K562 (cell line): ENCODE measurements at regions not wholly inside any gene's neighbourhood (a gene's known extent, or its start where the extent isn't known, plus 50 kb on each side); places are given as distances from the start of the nearest gene placed in this dataset.

Source experiments
- ATAC-seq: fragments of 200-7000 bp; cut with Tn5 transposase; 3 replicates; pipeline ENCODE4 v1.9.1; 2020; ENCODE audit warnings: moderate library complexity
- BruUV-seq: library from RNA; stranded (reverse); fragments of 400-500 nt; replicated peaks from 2 replicates; lab custom pipeline; 2021; lab: Mats Ljungman, UMichigan
- CTCF ChIA-PET: fragments of 300-600 bp; formaldehyde crosslinking; extraction: SDS; loops from one replicate; lab custom pipeline; 2021; ENCODE audit warnings: low intra/inter-chr PET ratio; lab: Yijun Ruan, JAX
- POLR2A ChIA-PET: fragments of 300-600, 350-650 bp; sonication (Branson Sonifier 250); formaldehyde crosslinking; extraction: SDS; loops from one replicate; lab custom pipeline; 2021; ENCODE audit warnings: antibody characterized with exemption, inconsistent platforms; lab: Yijun Ruan, JAX
- DNase-seq, 4 experiments: peaks; one replicate each; pipeline versions ENCODE4 v3.0.0 to v3.0.0-alpha.2; 2011 to 2018; ENCODE audit warnings: low spot score in 3 of 4, mixed read lengths in 3 of 4; ENCODE audit errors: extremely low read depth in 1 of 4
- FAIRE-seq: peaks from 2 replicates; lab custom pipeline; 2011; peaks lifted over from hg19 to GRCh38; lab: Jason Lieb, UNC
- H2AFZ ChIP-seq: 2 replicates; pipeline ENCODE4 v1.6.0; 2011; ENCODE audit warnings: low read depth, low read length, control low read depth, inconsistent platforms
- H3K27ac ChIP-seq: fragments of 200-600 bp; 3 replicates; pipeline ENCODE4 v1.8.0; 2011; ENCODE audit warnings: low read depth, mild to moderate bottlenecking, control low read depth, inconsistent platforms, low read length, moderate library complexity, mixed read lengths; ENCODE audit errors: extremely low read depth
- H3K27me3 ChIP-seq, 2 experiments: fragments of 300-600 bp in 1 of 2; 2 replicates in 1 of 2; 3 replicates in 1 of 2; pipeline versions ENCODE4 v1.6.0 to v1.8.0; 2011; ENCODE audit warnings: inconsistent platforms in 2 of 2, low read length in 2 of 2, mild to moderate bottlenecking in 1 of 2, mixed read lengths in 1 of 2, moderate library complexity in 1 of 2; ENCODE audit not compliant: control insufficient read depth in 2 of 2, insufficient read depth in 2 of 2
- H3K36me3 ChIP-seq: fragments of 300-600 bp; 3 replicates; pipeline ENCODE4 v1.8.0; 2011; ENCODE audit warnings: mild to moderate bottlenecking, low read length, inconsistent platforms; ENCODE audit not compliant: control insufficient read depth, insufficient read depth
- H3K4me1 ChIP-seq, 2 experiments: fragments of 200-600 bp in 1 of 2; replicated peaks in 1 of 2; 2 replicates in 1 of 2; 3 replicates in 1 of 2; pipeline versions ENCODE4 v1.5.1 to v1.8.0; 2011; ENCODE audit warnings: inconsistent platforms in 2 of 2, low read length in 2 of 2, mild to moderate bottlenecking in 1 of 2, mixed read lengths in 1 of 2, moderate library complexity in 1 of 2; ENCODE audit not compliant: control insufficient read depth in 2 of 2, insufficient read depth in 2 of 2
- H3K4me2 ChIP-seq: 2 replicates; pipeline ENCODE4 v1.6.1; 2011; ENCODE audit warnings: low read length, control low read depth, inconsistent platforms, mixed read lengths; ENCODE audit not compliant: insufficient read depth
- H3K4me3 ChIP-seq: fragments of 200-600 bp; sonication (generic), shearing (Covaris generic); 2 replicates; pipeline ENCODE4 v1.5.1; 2016; ENCODE audit warnings: control low read depth, inconsistent platforms
- H3K79me2 ChIP-seq: fragments of 200-600 bp; 3 replicates; pipeline ENCODE4 v1.8.0; 2011; ENCODE audit warnings: low read length, inconsistent platforms; ENCODE audit not compliant: control insufficient read depth, insufficient read depth
- H3K9ac ChIP-seq, 2 experiments: 2 replicates each; pipeline versions ENCODE4 v1.6.0 to v1.6.1; 2011; ENCODE audit warnings: low read depth in 2 of 2, low read length in 2 of 2, control low read depth in 1 of 2, inconsistent platforms in 1 of 2, mild to moderate bottlenecking in 1 of 2, mixed read lengths in 1 of 2; ENCODE audit not compliant: insufficient read depth in 1 of 2
- H3K9me1 ChIP-seq: one replicate; pipeline ENCODE4 v1.6.0; 2011; ENCODE audit warnings: inconsistent platforms, mild to moderate bottlenecking, low read length, moderate library complexity; ENCODE audit not compliant: control insufficient read depth, insufficient read depth
- H3K9me3 ChIP-seq: replicated peaks from 2 replicates; pipeline ENCODE4 v1.5.1; 2011; ENCODE audit warnings: low read depth, low read length, inconsistent platforms; ENCODE audit not compliant: control insufficient read depth, insufficient read depth
- H4K20me1 ChIP-seq: replicated peaks from 2 replicates; pipeline ENCODE4 v1.6.1; 2011; ENCODE audit warnings: low read length, inconsistent platforms, mixed read lengths; ENCODE audit not compliant: control insufficient read depth, insufficient read depth
- CBX8 ChIP-seq: fragments of 200-600 bp; sonication (generic); IDR thresholded peaks from 2 replicates; pipeline ENCODE4 v1.6.1; 2012; ENCODE audit warnings: borderline replicate concordance, mixed run types, low read depth, mild to moderate bottlenecking, moderate library complexity, mixed read lengths, low read length, control low read depth, inconsistent platforms; ENCODE audit not compliant: poor library complexity, severe bottlenecking; ENCODE audit errors: extremely low read depth
- CHCHD3 ChIP-seq: fragments of 250-450 bp; sonication (Bioruptor Pico); IDR thresholded peaks from 2 replicates; pipeline ENCODE4 v2.1.2; 2022; ENCODE audit warnings: mild to moderate bottlenecking
- KDM5B ChIP-seq: fragments of 200-600 bp; sonication (generic); IDR thresholded peaks from 2 replicates; pipeline ENCODE4 v1.6.1; 2012; ENCODE audit warnings: low read depth, mild to moderate bottlenecking, moderate library complexity, low read length, control low read depth, inconsistent platforms; ENCODE audit not compliant: insufficient replicate concordance
- KLF1 ChIP-seq: fragments of 450-650 bp; IDR thresholded peaks from 2 replicates; pipeline ENCODE4 v1.6.1; 2016; ENCODE audit warnings: missing genetic modification characterization, missing compliant biosample characterization
- MTA3 ChIP-seq: fragments of 450-650 bp; formaldehyde crosslinking; IDR thresholded peaks from 2 replicates; pipeline ENCODE4 v1.6.1; 2017; ENCODE audit warnings: mild to moderate bottlenecking, borderline replicate concordance
- MYC ChIP-seq, 2 experiments: fragments of 250-450 bp in 1 of 2; sonication (Bioruptor Pico) in 1 of 2; IDR thresholded peaks; 2 replicates each; pipeline versions ENCODE4 v1.5.1 to v1.6.1; 2012 to 2021; ENCODE audit warnings: low read depth in 2 of 2, borderline replicate concordance in 1 of 2, improper control_type of control experiment in 1 of 2, low read length in 1 of 2, mild to moderate bottlenecking in 1 of 2, moderate library complexity in 1 of 2
- SP1 ChIP-seq: sonication (generic); formaldehyde crosslinking; IDR thresholded peaks from 2 replicates; pipeline ENCODE4 v1.8.1; 2022; ENCODE audit warnings: mild to moderate bottlenecking, missing genetic modification reagents
- TCFL5 ChIP-seq: fragments of 250-450 bp; sonication (Bioruptor Pico); conservative IDR thresholded peaks from 2 replicates; pipeline ENCODE4 v1.6.1; 2021; ENCODE audit warnings: mild to moderate bottlenecking, moderate library complexity, matching md5 sums
- ZNF316 ChIP-seq: fragments of 450-650 bp; IDR thresholded peaks from 2 replicates; pipeline ENCODE4 v1.6.1; 2016
- ZNF644 ChIP-seq: fragments of 200-800 bp; sonication (Bioruptor generic); IDR thresholded peaks from 2 replicates; pipeline ENCODE4 v1.6.1; 2016; ENCODE audit warnings: low read depth, missing genetic modification characterization, missing compliant biosample characterization
- ZNF764 ChIP-seq: fragments of 250-450 bp; sonication (Bioruptor Pico); IDR thresholded peaks from 2 replicates; pipeline ENCODE4 v1.4.0; 2020; ENCODE audit warnings: low read depth, mild to moderate bottlenecking, moderate library complexity
- WGBS: fragments of 100-300 bp; shearing (Covaris generic); methylation state at CpG from one replicate; pipeline ENCODE4 v1.1.6; 2016; ENCODE audit warnings: low coverage, mixed read lengths; ENCODE audit not compliant: insufficient coverage; ENCODE audit errors: missing lambda C conversion rate; 5-methylcytosine and 5-hydroxymethylcytosine counted together
- in situ Hi-C: fragments of 300-500 bp; cut with MboI; formaldehyde crosslinking; loops from 4 replicates; pipeline ENCODE4 v1.15.0; 2018; ENCODE audit warnings: inconsistent platforms, mixed read lengths
- intact Hi-C: fragments of 100-400 bp; cut with micrococcal nuclease; formaldehyde crosslinking; loops from 2 replicates; pipeline ENCODE4 v1.14.2; 2022
- TF ChIP-seq, protein P1 (sequence below): fragments of 250-450 bp; sonication (Bioruptor Pico); IDR thresholded peaks from 2 replicates; pipeline ENCODE4 v1.4.0; 2020; ENCODE audit warnings: mild to moderate bottlenecking
- TF ChIP-seq, protein P2 (sequence below): fragments of 250-450 bp; sonication (Bioruptor Pico); IDR thresholded peaks from 2 replicates; pipeline ENCODE4 v1.6.1; 2021; ENCODE audit warnings: mild to moderate bottlenecking
- TF ChIP-seq, protein P3 (sequence below), 2 experiments: fragments of 450-650 bp in 1 of 2; sonication (generic) in 1 of 2; formaldehyde crosslinking in 1 of 2; IDR thresholded peaks in 1 of 2; conservative IDR thresholded peaks in 1 of 2; 2 replicates each; pipeline versions ENCODE4 v1.6.1 to v1.8.1; 2016 to 2023; ENCODE audit warnings: mild to moderate bottlenecking in 2 of 2, moderate library complexity in 2 of 2, inconsistent platforms in 1 of 2, missing genetic modification reagents in 1 of 2
- TF ChIP-seq, protein P4 (sequence below): conservative IDR thresholded peaks from 2 replicates; pipeline ENCODE4 v1.6.1; 2011; ENCODE audit warnings: low read depth, mild to moderate bottlenecking, low read length; ENCODE audit not compliant: control insufficient read depth
- TF ChIP-seq, protein P5 (sequence below): sonication (generic); formaldehyde crosslinking; IDR thresholded peaks from 2 replicates; pipeline ENCODE4 v1.9.0; 2022; ENCODE audit warnings: mild to moderate bottlenecking, missing genetic modification reagents

DNA sequence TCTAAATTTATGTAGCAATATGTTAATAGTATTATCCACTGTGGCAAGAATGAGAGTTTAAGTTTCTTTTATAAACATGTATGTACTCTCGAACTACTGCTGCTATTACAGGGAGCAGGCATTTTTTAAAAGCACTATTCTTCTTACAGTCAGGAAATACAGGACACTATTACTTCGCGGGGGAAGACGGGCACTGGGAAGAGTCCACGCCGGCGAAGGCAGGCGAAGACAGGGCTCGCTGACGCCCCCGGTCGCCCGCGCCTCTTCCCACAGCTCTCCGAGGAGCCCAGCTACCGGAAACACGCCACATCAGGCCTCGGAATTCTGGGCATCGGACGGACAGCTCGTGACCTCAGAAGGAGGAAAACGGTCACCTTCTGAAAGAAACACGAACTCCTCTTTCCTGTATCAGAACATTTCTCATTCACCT, 90.2 kb downstream of the FAM161A start:
- intact Hi-C loops, result loop anchor here (2.0 kb wide), 1 partner anchor 225 kb away; the partner anchor contains the start of gene XPO1
- Histone ChIP-seq H3K9ac (peak overlapping the region; percentile 82 to 93), H2AFZ (peak overlapping the region; percentile 93), H3K4me2 (peak overlapping the region; percentile 82), H3K4me1 (peaks cover 0 to 14% of the 10 kb centered on the region in 2 experiments; a peak in 2 of 5 replicates), H3K79me2 (peaks cover 6% of the 10 kb centered on the region; the same call in 2 of the 3 replicates), H3K27me3 (no peaks in the 10 kb centered on the region), H3K9me3 (no peaks in the 10 kb centered on the region), H3K9me1 (no peaks in the 10 kb centered on the region), H3K36me3 (no peaks in the 10 kb centered on the region), H4K20me1 (no peaks in the 10 kb centered on the region), H3K4me3 (peak overlapping the region; percentile 48), H3K27ac (peak overlapping the region; percentile 90)
- in situ Hi-C loops, result no loop called here
- ATAC-seq (peak; percentile 78), FAIRE-seq (no peak), DNase-seq (peak; percentile 51 to 87 (median 64))
- ChIA-PET CTCF (no interaction called here), POLR2A (interaction anchor here (0.6 to 1.8 kb wide), 13 partner anchors 9 to 601 kb away, joined by 3 to 7 read pairs (median 4); partner anchors contain the start of genes C2orf74 and XPO1)
- BruUV-seq, result TSS peak; percentile 95
- whole genome bisulfite sequencing, result under 1% methylated on average over 22 of the region's 23 CpGs
- TF ChIP-seq MYC (IDR thresholded peaks at IDR 0.05; ENCODE audit: low read depth, low read length), result peak; percentile 49; the same call in 1 of the 2 replicates
- no peak for TF ChIP-seq MYC (CRISPR knock-in tag; IDR thresholded peaks at IDR 0.05; ENCODE audit: borderline replicate concordance, low read depth)
- TF ChIP-seq SP1 (CRISPR knock-in tag), result no peak
- TF ChIP-seq, protein P1, sequence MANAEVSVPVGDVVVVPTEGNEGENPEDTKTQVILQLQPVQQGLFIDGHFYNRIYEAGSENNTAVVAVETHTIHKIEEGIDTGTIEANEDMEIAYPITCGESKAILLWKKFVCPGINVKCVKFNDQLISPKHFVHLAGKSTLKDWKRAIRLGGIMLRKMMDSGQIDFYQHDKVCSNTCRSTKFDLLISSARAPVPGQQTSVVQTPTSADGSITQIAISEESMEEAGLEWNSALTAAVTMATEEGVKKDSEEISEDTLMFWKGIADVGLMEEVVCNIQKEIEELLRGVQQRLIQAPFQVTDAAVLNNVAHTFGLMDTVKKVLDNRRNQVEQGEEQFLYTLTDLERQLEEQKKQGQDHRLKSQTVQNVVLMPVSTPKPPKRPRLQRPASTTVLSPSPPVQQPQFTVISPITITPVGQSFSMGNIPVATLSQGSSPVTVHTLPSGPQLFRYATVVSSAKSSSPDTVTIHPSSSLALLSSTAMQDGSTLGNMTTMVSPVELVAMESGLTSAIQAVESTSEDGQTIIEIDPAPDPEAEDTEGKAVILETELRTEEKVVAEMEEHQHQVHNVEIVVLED (CRISPR knock-in tag), result no peak
- TF ChIP-seq ZNF764 (CRISPR knock-in tag), result peak; percentile 81
- TF ChIP-seq ZNF644 (tag), result 0 out of 2 replicates have a peak, but pooled peaks have one; percentile 1
- TF ChIP-seq KDM5B, result no peak
- TF ChIP-seq MTA3, result peak; percentile 33
- TF ChIP-seq CHCHD3, result no peak
- TF ChIP-seq, protein P2, sequence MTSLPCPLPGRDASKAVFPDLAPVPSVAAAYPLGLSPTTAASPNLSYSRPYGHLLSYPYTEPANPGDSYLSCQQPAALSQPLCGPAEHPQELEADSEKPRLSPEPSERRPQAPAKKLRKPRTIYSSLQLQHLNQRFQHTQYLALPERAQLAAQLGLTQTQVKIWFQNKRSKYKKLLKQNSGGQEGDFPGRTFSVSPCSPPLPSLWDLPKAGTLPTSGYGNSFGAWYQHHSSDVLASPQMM (CRISPR knock-in tag), result no peak
- TF ChIP-seq TCFL5 (CRISPR knock-in tag), result no peak
- TF ChIP-seq, protein P3, sequence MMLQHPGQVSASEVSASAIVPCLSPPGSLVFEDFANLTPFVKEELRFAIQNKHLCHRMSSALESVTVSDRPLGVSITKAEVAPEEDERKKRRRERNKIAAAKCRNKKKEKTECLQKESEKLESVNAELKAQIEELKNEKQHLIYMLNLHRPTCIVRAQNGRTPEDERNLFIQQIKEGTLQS (IDR thresholded peaks at IDR 0.05), result no peak
- TF ChIP-seq, protein P3 (CRISPR knock-in tag; conservative IDR thresholded peaks at IDR 0.05), result 0 out of 2 replicates have a peak, but pooled peaks have one; percentile 34
- TF ChIP-seq, protein P4, sequence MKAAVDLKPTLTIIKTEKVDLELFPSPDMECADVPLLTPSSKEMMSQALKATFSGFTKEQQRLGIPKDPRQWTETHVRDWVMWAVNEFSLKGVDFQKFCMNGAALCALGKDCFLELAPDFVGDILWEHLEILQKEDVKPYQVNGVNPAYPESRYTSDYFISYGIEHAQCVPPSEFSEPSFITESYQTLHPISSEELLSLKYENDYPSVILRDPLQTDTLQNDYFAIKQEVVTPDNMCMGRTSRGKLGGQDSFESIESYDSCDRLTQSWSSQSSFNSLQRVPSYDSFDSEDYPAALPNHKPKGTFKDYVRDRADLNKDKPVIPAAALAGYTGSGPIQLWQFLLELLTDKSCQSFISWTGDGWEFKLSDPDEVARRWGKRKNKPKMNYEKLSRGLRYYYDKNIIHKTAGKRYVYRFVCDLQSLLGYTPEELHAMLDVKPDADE, result 0 out of 2 replicates have a peak, but pooled peaks have one; percentile 37
- TF ChIP-seq KLF1 (tag), result no peak
- no peak for TF ChIP-seq ZNF316
- TF ChIP-seq, protein P5, sequence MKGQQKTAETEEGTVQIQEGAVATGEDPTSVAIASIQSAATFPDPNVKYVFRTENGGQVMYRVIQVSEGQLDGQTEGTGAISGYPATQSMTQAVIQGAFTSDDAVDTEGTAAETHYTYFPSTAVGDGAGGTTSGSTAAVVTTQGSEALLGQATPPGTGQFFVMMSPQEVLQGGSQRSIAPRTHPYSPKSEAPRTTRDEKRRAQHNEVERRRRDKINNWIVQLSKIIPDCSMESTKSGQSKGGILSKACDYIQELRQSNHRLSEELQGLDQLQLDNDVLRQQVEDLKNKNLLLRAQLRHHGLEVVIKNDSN (CRISPR knock-in tag), result peak; percentile 62
- TF ChIP-seq CBX8, result no peak
